IMR-90 (cell line): ENCODE measurements at regions not wholly inside any gene's neighbourhood (a gene's known extent, or its start where the extent isn't known, plus 50 kb on each side); places are given as distances from the start of the nearest gene placed in this dataset.

Experiments
- BHLHE40 ChIP-seq: fragments of 150-350 bp; IDR thresholded peaks from 2 replicates; pipeline ENCODE4 v1.6.1; 2016; ENCODE audit warnings: mild to moderate bottlenecking, low read depth, low read length
- POLR2A ChIP-seq: IDR thresholded peaks from 2 replicates; pipeline ENCODE4 v1.6.1; 2012; ENCODE audit warnings: mild to moderate bottlenecking, low read depth, low read length
- TF ChIP-seq, protein P1 (sequence below): conservative IDR thresholded peaks from 2 replicates; pipeline ENCODE4 v1.5.1; 2012; ENCODE audit warnings: mild to moderate bottlenecking, low read depth, low read length, improper control_type of control experiment

- TF ChIP-seq, protein P1, sequence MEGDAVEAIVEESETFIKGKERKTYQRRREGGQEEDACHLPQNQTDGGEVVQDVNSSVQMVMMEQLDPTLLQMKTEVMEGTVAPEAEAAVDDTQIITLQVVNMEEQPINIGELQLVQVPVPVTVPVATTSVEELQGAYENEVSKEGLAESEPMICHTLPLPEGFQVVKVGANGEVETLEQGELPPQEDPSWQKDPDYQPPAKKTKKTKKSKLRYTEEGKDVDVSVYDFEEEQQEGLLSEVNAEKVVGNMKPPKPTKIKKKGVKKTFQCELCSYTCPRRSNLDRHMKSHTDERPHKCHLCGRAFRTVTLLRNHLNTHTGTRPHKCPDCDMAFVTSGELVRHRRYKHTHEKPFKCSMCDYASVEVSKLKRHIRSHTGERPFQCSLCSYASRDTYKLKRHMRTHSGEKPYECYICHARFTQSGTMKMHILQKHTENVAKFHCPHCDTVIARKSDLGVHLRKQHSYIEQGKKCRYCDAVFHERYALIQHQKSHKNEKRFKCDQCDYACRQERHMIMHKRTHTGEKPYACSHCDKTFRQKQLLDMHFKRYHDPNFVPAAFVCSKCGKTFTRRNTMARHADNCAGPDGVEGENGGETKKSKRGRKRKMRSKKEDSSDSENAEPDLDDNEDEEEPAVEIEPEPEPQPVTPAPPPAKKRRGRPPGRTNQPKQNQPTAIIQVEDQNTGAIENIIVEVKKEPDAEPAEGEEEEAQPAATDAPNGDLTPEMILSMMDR: no peak
- TF ChIP-seq POLR2A (no peak), BHLHE40 (no peak)
Measured at GRCh38 chr5:93145019-93145418, 436.0 kb downstream of the NR2F1-AS1 start.
